Colonic mucosa (tissue), 4 donors: ENCODE measurements at regions not wholly inside any gene's neighbourhood (a gene's known extent, or its start where the extent isn't known, plus 50 kb on each side); places are given as distances from the start of the nearest gene placed in this dataset.

Experiments used
- DNase-seq: peaks from one replicate; pipeline ENCODE4 v3.0.0-alpha.2; 2020
- H3K27ac ChIP-seq: fragments of 200-600 bp; one replicate; pipeline ENCODE4 v1.8.0; 2021
- H3K27me3 ChIP-seq: fragments of 200-600 bp; one replicate; pipeline ENCODE4 v1.8.0; 2021
- H3K36me3 ChIP-seq: fragments of 200-600 bp; one replicate; pipeline ENCODE4 v1.8.0; 2021
- H3K4me1 ChIP-seq: fragments of 200-600 bp; one replicate; pipeline ENCODE4 v1.8.0; 2021; ENCODE audit warnings: mild to moderate bottlenecking
- H3K4me3 ChIP-seq: fragments of 200-600 bp; one replicate; pipeline ENCODE4 v1.8.0; 2021
- H3K9ac ChIP-seq, 2 donors: one replicate each; pipeline ENCODE4 v1.7.0; 2013; ENCODE audit warnings: control low read depth in 2 of 2, low read depth in 2 of 2, low read length in 2 of 2
- H3K9me3 ChIP-seq: fragments of 200-600 bp; one replicate; pipeline ENCODE4 v1.8.0; 2021
- CTCF ChIP-seq: fragments of 200-600 bp; IDR thresholded peaks from one replicate; pipeline ENCODE4 v1.8.0; 2022; ENCODE audit warnings: antibody characterized with exemption, mild to moderate bottlenecking
- intact Hi-C: fragments of 100-400 bp; cut with DNase I; formaldehyde crosslinking; loops from one replicate; pipeline ENCODE4 v1.14.1; 2022
- donor health status: healthy.
- donor health status: DM: no; HTN: no; CAD: no.
- donor health status: DM: no; HTN: no; CAD: no.

- intact Hi-C loops: no loop called here
- Histone ChIP-seq H3K4me1 (no peaks in the 10 kb centered on the region), H3K27me3 (no peaks in the 10 kb centered on the region), H3K9me3 (no peaks in the 10 kb centered on the region), H3K9ac (no peak overlapping the region), H3K4me3 (no peak overlapping the region), H3K27ac (no peak overlapping the region), H3K36me3 (no peaks in the 10 kb centered on the region)
- DNase-seq: no peak
- no peak for TF ChIP-seq CTCF
Measured at GRCh38 chr6:163948250-163948649, 533.7 kb downstream of the QKI start.

GRCh38 chr6:163947276-163947675 is 532.8 kb downstream of the QKI start:
- no peak for DNase-seq
- no peak for TF ChIP-seq CTCF
- intact Hi-C loops: no loop called here

GRCh38 chr6:163946437-163946836 is 531.9 kb downstream of the QKI start:
- intact Hi-C loops: no loop called here
- no peak for TF ChIP-seq CTCF
- DNase-seq: no peak
- H3K4me1 ChIP-seq: no peaks in the 10 kb centered on the region
- H3K9ac ChIP-seq: no peak overlapping the region
- H3K9me3 ChIP-seq: no peaks in the 10 kb centered on the region
- no peak overlapping the region for H3K27ac ChIP-seq
- H3K27me3 ChIP-seq: no peaks in the 10 kb centered on the region
- no peaks in the 10 kb centered on the region for H3K36me3 ChIP-seq
- no peak overlapping the region for H3K4me3 ChIP-seq

More at GRCh38 chr6:163947276-163947675, 532.8 kb downstream of the QKI start:
- H3K27ac ChIP-seq: no peak overlapping the region
- H3K9ac ChIP-seq: no peak overlapping the region
- no peak overlapping the region for H3K4me3 ChIP-seq
- no peaks in the 10 kb centered on the region for H3K27me3 ChIP-seq
- no peaks in the 10 kb centered on the region for H3K9me3 ChIP-seq
- no peaks in the 10 kb centered on the region for H3K4me1 ChIP-seq
- no peaks in the 10 kb centered on the region for H3K36me3 ChIP-seq

- DNase-seq: no peak
- Histone ChIP-seq H3K36me3 (no peaks in the 10 kb centered on the region), H3K4me3 (no peak overlapping the region), H3K4me1 (no peaks in the 10 kb centered on the region), H3K27ac (no peak overlapping the region), H3K9ac (no peak overlapping the region), H3K27me3 (no peaks in the 10 kb centered on the region), H3K9me3 (no peaks in the 10 kb centered on the region)
- TF ChIP-seq CTCF: no peak
- intact Hi-C loops: no loop called here
Measured at GRCh38 chr6:163945808-163946207, 531.3 kb downstream of the QKI start.

DNA sequence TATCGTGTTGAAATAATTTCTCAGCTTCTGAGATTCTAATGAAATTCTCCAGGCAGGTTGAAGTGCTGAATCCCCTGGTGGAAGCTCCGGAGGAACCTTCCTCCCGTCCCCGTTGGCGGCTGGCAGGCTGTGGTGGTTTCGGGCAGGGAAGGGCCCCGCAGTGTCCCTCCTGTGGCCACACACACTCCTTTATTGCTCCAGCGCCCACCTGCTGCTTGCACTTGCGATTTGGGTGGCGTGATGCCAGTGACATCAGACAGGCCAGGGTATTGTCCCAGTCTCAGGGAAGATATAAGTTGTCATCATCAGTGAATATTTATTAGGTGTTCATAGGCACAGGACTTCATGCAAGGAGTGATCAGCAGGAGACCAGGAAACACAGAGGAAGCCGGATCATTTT is 530.4 kb downstream of the QKI start:
- TF ChIP-seq CTCF: no peak
- DNase-seq: no peak
- Histone ChIP-seq H3K4me3 (no peak overlapping the region), H3K9ac (no peak overlapping the region), H3K9me3 (no peaks in the 10 kb centered on the region), H3K36me3 (no peaks in the 10 kb centered on the region), H3K27ac (no peak overlapping the region), H3K4me1 (no peaks in the 10 kb centered on the region), H3K27me3 (no peaks in the 10 kb centered on the region)
- intact Hi-C loops: no loop called here
